Smooth muscle cell (in vitro differentiated cells): ENCODE measurements at regions not wholly inside any gene's neighbourhood (a gene's known extent, or its start where the extent isn't known, plus 50 kb on each side); places are given as distances from the start of the nearest gene placed in this dataset.

Source experiments
- DNase-seq: peaks from one replicate; lab custom pipeline; 2025; ENCODE audit not compliant: unreplicated experiment; lab: John Stamatoyannopoulos, UW
- H2AFZ ChIP-seq: fragments of 200-600 bp; sonication (generic); 2 replicates; pipeline ENCODE4 v1.6.0; 2016; ENCODE audit warnings: antibody characterized with exemption, low read depth, mild to moderate bottlenecking
- H3F3A ChIP-seq: fragments of 200-600 bp; sonication (generic); 2 replicates; pipeline ENCODE4 v1.6.0; 2017; ENCODE audit warnings: antibody characterized with exemption, low read depth
- H3K27ac ChIP-seq: fragments of 200-600 bp; sonication (generic); 2 replicates; pipeline ENCODE4 v1.5.1; 2016; ENCODE audit warnings: low read depth, mild to moderate bottlenecking
- H3K27me3 ChIP-seq: fragments of 200-600 bp; sonication (generic); 2 replicates; pipeline ENCODE4 v1.6.1; 2016; ENCODE audit warnings: low read depth, mild to moderate bottlenecking
- H3K36me3 ChIP-seq: fragments of 200-600 bp; sonication (generic); 2 replicates; pipeline ENCODE4 v1.5.1; 2016; ENCODE audit warnings: low read depth
- H3K4me1 ChIP-seq: fragments of 200-600 bp; sonication (generic); 2 replicates; pipeline ENCODE4 v1.5.1; 2016; ENCODE audit warnings: low read depth
- H3K4me2 ChIP-seq: fragments of 200-600 bp; sonication (generic); 2 replicates; pipeline ENCODE4 v1.6.0; 2016; ENCODE audit warnings: mild to moderate bottlenecking
- H3K4me3 ChIP-seq: fragments of 200-600 bp; sonication (generic); 2 replicates; pipeline ENCODE4 v1.5.1; 2016; ENCODE audit warnings: mild to moderate bottlenecking
- H3K79me2 ChIP-seq: fragments of 200-600 bp; sonication (generic); 2 replicates; pipeline ENCODE4 v1.6.0; 2016; ENCODE audit warnings: low read depth, mild to moderate bottlenecking
- H3K9ac ChIP-seq: fragments of 200-600 bp; sonication (generic); 2 replicates; pipeline ENCODE4 v1.6.0; 2016; ENCODE audit warnings: low read depth
- H3K9me3 ChIP-seq: fragments of 200-600 bp; sonication (generic); replicated peaks from 2 replicates; pipeline ENCODE4 v1.5.1; 2016; ENCODE audit warnings: low read depth
- H4K20me1 ChIP-seq: fragments of 200-600 bp; sonication (generic); 2 replicates; pipeline ENCODE4 v1.6.0; 2016; ENCODE audit warnings: low read depth
- WGBS: methylation state at CpG from one replicate; pipeline ENCODE4 v1.1.7; 2016; ENCODE audit warnings: low lambda C conversion rate; 5-methylcytosine and 5-hydroxymethylcytosine counted together
- TF ChIP-seq, protein P1 (sequence below): fragments of 200-600 bp; sonication (generic); IDR thresholded peaks from 2 replicates; pipeline ENCODE4 v1.5.1; 2017; ENCODE audit warnings: borderline replicate concordance, mild to moderate bottlenecking, antibody characterized with exemption; ENCODE audit not compliant: insufficient read depth, poor library complexity, severe bottlenecking

DNA sequence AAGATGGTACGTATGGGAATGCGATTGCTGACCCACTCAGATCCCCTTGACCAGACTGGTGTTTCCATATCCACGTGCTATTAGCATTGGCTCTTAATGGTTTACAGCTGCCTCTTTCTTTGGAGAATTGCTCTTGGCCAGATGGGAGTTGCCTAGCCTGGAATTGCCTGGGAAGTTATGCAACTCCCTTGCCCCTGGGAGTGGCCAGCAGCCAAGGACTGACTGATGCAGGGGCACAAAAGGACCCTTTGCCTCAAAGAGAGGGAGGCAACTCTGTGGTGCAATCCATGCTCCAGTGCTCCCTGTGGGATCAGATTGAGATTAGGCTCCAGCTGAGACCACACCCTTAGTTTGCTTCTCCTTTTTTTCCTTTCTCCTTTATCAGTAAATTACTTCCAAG, 203.5 kb upstream of the JAG1 start:
- TF ChIP-seq, protein P1, sequence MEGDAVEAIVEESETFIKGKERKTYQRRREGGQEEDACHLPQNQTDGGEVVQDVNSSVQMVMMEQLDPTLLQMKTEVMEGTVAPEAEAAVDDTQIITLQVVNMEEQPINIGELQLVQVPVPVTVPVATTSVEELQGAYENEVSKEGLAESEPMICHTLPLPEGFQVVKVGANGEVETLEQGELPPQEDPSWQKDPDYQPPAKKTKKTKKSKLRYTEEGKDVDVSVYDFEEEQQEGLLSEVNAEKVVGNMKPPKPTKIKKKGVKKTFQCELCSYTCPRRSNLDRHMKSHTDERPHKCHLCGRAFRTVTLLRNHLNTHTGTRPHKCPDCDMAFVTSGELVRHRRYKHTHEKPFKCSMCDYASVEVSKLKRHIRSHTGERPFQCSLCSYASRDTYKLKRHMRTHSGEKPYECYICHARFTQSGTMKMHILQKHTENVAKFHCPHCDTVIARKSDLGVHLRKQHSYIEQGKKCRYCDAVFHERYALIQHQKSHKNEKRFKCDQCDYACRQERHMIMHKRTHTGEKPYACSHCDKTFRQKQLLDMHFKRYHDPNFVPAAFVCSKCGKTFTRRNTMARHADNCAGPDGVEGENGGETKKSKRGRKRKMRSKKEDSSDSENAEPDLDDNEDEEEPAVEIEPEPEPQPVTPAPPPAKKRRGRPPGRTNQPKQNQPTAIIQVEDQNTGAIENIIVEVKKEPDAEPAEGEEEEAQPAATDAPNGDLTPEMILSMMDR, result no peak
- H3K4me2 ChIP-seq, result no peak overlapping the region
- no peaks in the 10 kb centered on the region for H3K36me3 ChIP-seq
- H3K4me1 ChIP-seq, result no peaks in the 10 kb centered on the region
- H3F3A ChIP-seq, result no peaks in the 10 kb centered on the region
- DNase-seq, result no peak
- no peaks in the 10 kb centered on the region for H3K27me3 ChIP-seq
- H3K27ac ChIP-seq, result no peak overlapping the region
- no peak overlapping the region for H3K4me3 ChIP-seq
- H3K9ac ChIP-seq, result no peak overlapping the region
- H3K9me3 ChIP-seq, result no peaks in the 10 kb centered on the region
- WGBS, result 83% methylated on average over 3 of the region's 3 CpGs
- no peak overlapping the region for H2AFZ ChIP-seq
- no peaks in the 10 kb centered on the region for H4K20me1 ChIP-seq
- H3K79me2 ChIP-seq, result no peaks in the 10 kb centered on the region

GRCh38 chr20:10883166-10883565, 209.4 kb upstream of the JAG1 start:
- DNase-seq, result no peak
- no peaks in the 10 kb centered on the region for H3K9me3 ChIP-seq
- no peak overlapping the region for H3K4me2 ChIP-seq
- no peak overlapping the region for H2AFZ ChIP-seq
- no peaks in the 10 kb centered on the region for H3K36me3 ChIP-seq
- H3K4me1 ChIP-seq, result no peaks in the 10 kb centered on the region
- no peaks in the 10 kb centered on the region for H3K27me3 ChIP-seq
- no peaks in the 10 kb centered on the region for H3K79me2 ChIP-seq
- 90% methylated on average over 3 of the region's 3 CpGs for WGBS
- no peak overlapping the region for H3K9ac ChIP-seq
- no peak overlapping the region for H3K4me3 ChIP-seq
- no peaks in the 10 kb centered on the region for H4K20me1 ChIP-seq
- no peak overlapping the region for H3K27ac ChIP-seq
- no peaks in the 10 kb centered on the region for H3F3A ChIP-seq
- TF ChIP-seq, protein P1, result no peak

DNA sequence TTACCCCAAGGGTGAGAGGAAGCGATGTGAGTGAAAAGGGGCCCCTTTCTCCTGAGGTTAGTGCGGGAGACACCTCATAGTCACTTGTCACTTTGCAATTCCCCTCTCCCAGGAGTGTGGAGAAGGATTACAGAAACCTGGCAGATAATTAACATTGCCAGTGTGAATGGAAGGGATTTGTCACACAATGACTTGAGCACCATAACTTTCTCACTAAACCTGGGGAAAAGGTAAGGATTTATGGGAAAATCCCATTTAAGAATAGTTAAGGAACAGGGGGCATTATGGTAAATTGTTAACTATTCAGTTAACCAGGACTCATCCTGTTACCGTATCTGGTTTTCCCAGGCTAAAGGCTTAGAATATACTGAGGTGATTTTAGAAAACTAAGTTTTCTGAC, 219.5 kb upstream of the JAG1 start:
- 91% methylated on average over 3 of the region's 3 CpGs for WGBS
- Histone ChIP-seq H3K4me3 (no peak overlapping the region), H3K9me3 (no peaks in the 10 kb centered on the region), H3K36me3 (no peaks in the 10 kb centered on the region), H3K4me2 (no peak overlapping the region), H4K20me1 (no peaks in the 10 kb centered on the region), H3K27ac (no peak overlapping the region), H3K27me3 (no peaks in the 10 kb centered on the region), H3K79me2 (no peaks in the 10 kb centered on the region), H3K4me1 (no peaks in the 10 kb centered on the region), H2AFZ (no peak overlapping the region), H3K9ac (no peak overlapping the region), H3F3A (no peaks in the 10 kb centered on the region)
- DNase-seq, result no peak
- TF ChIP-seq, protein P1, result no peak

- Histone ChIP-seq H3K9ac (no peak overlapping the region), H3K4me3 (no peak overlapping the region), H3K27ac (no peak overlapping the region), H4K20me1 (no peaks in the 10 kb centered on the region), H3K36me3 (no peaks in the 10 kb centered on the region), H3K4me1 (no peaks in the 10 kb centered on the region), H2AFZ (no peak overlapping the region), H3K27me3 (no peaks in the 10 kb centered on the region), H3F3A (no peaks in the 10 kb centered on the region), H3K4me2 (no peak overlapping the region), H3K9me3 (no peaks in the 10 kb centered on the region), H3K79me2 (no peaks in the 10 kb centered on the region)
- TF ChIP-seq, protein P1, result no peak
- DNase-seq, result no peak
- 92% methylated on average over 1 of the region's 1 CpG for WGBS
These were observed 223.5 kb upstream of the JAG1 start for GRCh38 chr20:10897336-10897735.
